ENCODE measurements at regions not wholly inside any gene's neighbourhood (a gene's known extent, or its start where the extent isn't known, plus 50 kb on each side); places are given as distances from the start of the nearest gene placed in this dataset.

GRCh38 chr18:55918444-55918843 is 330.5 kb upstream of the TCF4 start:
- no peaks in the 10 kb centered on the region for H3K27me3 Mint-ChIP-seq (ENCODE audit: low read depth)
- TF ChIP-seq CTCF (conservative IDR thresholded peaks at IDR 0.05): no peak
- no peak overlapping the region for H2BK5ac ChIP-seq (ENCODE audit: insufficient read length, low read length)
- H4K8ac ChIP-seq (replicated peaks; ENCODE audit: insufficient read length, low read depth, low read length): no peak overlapping the region
- no peak overlapping the region for H3K4me3 Mint-ChIP-seq
- no peak overlapping the region for H3K56ac ChIP-seq (ENCODE audit: insufficient read length, low read depth, low read length)
- H4K20me1 ChIP-seq (ENCODE audit: control insufficient read depth, insufficient read depth, insufficient read length): no peaks in the 10 kb centered on the region
- no peaks in the 10 kb centered on the region for H3K79me2 ChIP-seq (ENCODE audit: insufficient read depth, low read length)
- H3K18ac ChIP-seq (ENCODE audit: insufficient read length, low read depth, low read length): no peak overlapping the region
- no peak overlapping the region for H3K4ac ChIP-seq (ENCODE audit: low read depth, low read length)
- H4K5ac ChIP-seq (ENCODE audit: insufficient read length, low read depth, low read length): no peak overlapping the region
- no peaks in the 10 kb centered on the region for H3K9me3 ChIP-seq (ENCODE audit: control insufficient read depth, low read depth, low read length)
- peaks cover 10 to 29% (median 21%) of the 10 kb centered on the region in 3 experiments for H3K36me3 Mint-ChIP-seq (ENCODE audit: insufficient read depth in 1 of 3, low read depth in 3 of 3)
- H3K4me2 ChIP-seq (ENCODE audit: insufficient read depth, insufficient read length, low read length): no peak overlapping the region
- peaks cover 0 to 4% of the 10 kb centered on the region in 2 experiments; a peak in 1 of 4 replicates for H3K4me1 Mint-ChIP-seq
- no peak overlapping the region for H3K14ac ChIP-seq (ENCODE audit: insufficient read depth, low read length)
- no peak overlapping the region for H2BK20ac ChIP-seq (ENCODE audit: low read depth, low read length, poor library complexity, severe bottlenecking)
- no peak overlapping the region for H2BK12ac ChIP-seq (ENCODE audit: insufficient read length, low read depth, low read length)
- H3K4me1 ChIP-seq (ENCODE audit: insufficient read depth, low read length): no peaks in the 10 kb centered on the region
- H3K9me3 Mint-ChIP-seq: peaks cover 9 to 12% of the 10 kb centered on the region in 2 experiments
- no peak overlapping the region for H3K27ac ChIP-seq (ENCODE audit: insufficient read length, low read depth, low read length)
- WGBS (ENCODE audit: extremely low coverage, insufficient read length, low lambda C conversion rate): no CpG with 5 or more reads among the region's 6 CpGs
- no peak for DNase-seq
- no peaks in the 10 kb centered on the region for H3K27me3 ChIP-seq (ENCODE audit: insufficient read depth, low read length)
- no peak overlapping the region for H3K9ac ChIP-seq (ENCODE audit: extremely low read depth, insufficient read length, low read length)
- no peak overlapping the region for H4K91ac ChIP-seq (ENCODE audit: insufficient read length, low read depth, low read length)
- H2BK120ac ChIP-seq (ENCODE audit: low read depth, low read length, poor library complexity, severe bottlenecking): no peak overlapping the region
- H3K23ac ChIP-seq (ENCODE audit: insufficient read length, low read depth, low read length): no peak overlapping the region
- no peaks in the 10 kb centered on the region for H3K23me2 ChIP-seq (ENCODE audit: insufficient read length, low read depth, low read length, poor library complexity, severe bottlenecking)
- no peak overlapping the region; a peak in 1 of 7 replicates for H3K27ac Mint-ChIP-seq
- no peak overlapping the region for H2BK15ac ChIP-seq (ENCODE audit: low read depth, low read length)
- no peak overlapping the region for H3T11ph ChIP-seq (ENCODE audit: low read length)
- no peak overlapping the region for H2AFZ ChIP-seq (ENCODE audit: low read length)
- H3K79me1 ChIP-seq (ENCODE audit: insufficient read depth, low read depth, low read length, poor library complexity, severe bottlenecking): no peaks in the 10 kb centered on the region
- H2AK5ac ChIP-seq (ENCODE audit: insufficient read length, low read length): no peak overlapping the region
